Hematopoietic multipotent progenitor cell treated with erythropoietin and hydrocortisone succinate and interleukin-3 and kit ligand, for 17 days (in vitro differentiated cells): ENCODE measurements at regions not wholly inside any gene's neighbourhood (a gene's known extent, or its start where the extent isn't known, plus 50 kb on each side); places are given as distances from the start of the nearest gene placed in this dataset.

Experiments used
- DNase-seq: peaks from one replicate; pipeline ENCODE4 v3.0.0-alpha.2; 2015; ENCODE audit warnings: low spot score

- no peak for DNase-seq
Measured at GRCh38 chr5:1936413-1936812, 53.7 kb upstream of the IRX4 start.

GRCh38 chr5:1934801-1935429 lies 52.2 kb upstream of the IRX4 start:
- DNase-seq, result no peak

- no peak for DNase-seq
Measured at GRCh38 chr5:1934056-1934394, 51.3 kb upstream of the IRX4 start.

- no peak for DNase-seq
Measured at GRCh38 chr5:1933364-1934055, 50.8 kb upstream of the IRX4 start.
